IMR-90 (cell line): ENCODE measurements at regions not wholly inside any gene's neighbourhood (a gene's known extent, or its start where the extent isn't known, plus 50 kb on each side); places are given as distances from the start of the nearest gene placed in this dataset.

Experiments
- ATAC-seq: fragments of 200-7000 bp; cut with Tn5 transposase; 2 replicates; pipeline ENCODE4 v1.9.1; 2020; ENCODE audit warnings: low read depth, mild to moderate bottlenecking, moderate library complexity
- BruUV-seq: library from RNA; stranded (reverse); fragments of 400-500 nt; replicated peaks from 2 replicates; lab custom pipeline; 2021; lab: Mats Ljungman, UMichigan
- CTCF ChIA-PET: fragments of 300-600 bp; formaldehyde crosslinking; extraction: SDS; loops from one replicate; lab custom pipeline; 2021; ENCODE audit warnings: antibody characterized with exemption; lab: Yijun Ruan, JAX
- POLR2A ChIA-PET: fragments of 300-600 bp; sonication (Branson Sonifier 250); formaldehyde crosslinking; loops from one replicate; lab custom pipeline; 2022; ENCODE audit warnings: antibody characterized with exemption; ENCODE audit not compliant: unreplicated experiment; lab: Charles Lee
- DNase-seq: peaks from one replicate; pipeline ENCODE4 v3.0.0; 2013
- H2AFZ ChIP-seq: replicated peaks from 2 replicates; pipeline ENCODE3; 2013; ENCODE audit warnings: low read length, mild to moderate bottlenecking; ENCODE audit not compliant: poor library complexity
- H2AK5ac ChIP-seq: 2 replicates; pipeline ENCODE4 v1.6.1; 2013; ENCODE audit warnings: low read depth, low read length, inconsistent platforms
- H2AK9ac ChIP-seq: replicated peaks from 2 replicates; pipeline ENCODE3; 2013; ENCODE audit warnings: mild to moderate bottlenecking, low read depth, low read length, moderate library complexity; ENCODE audit not compliant: poor library complexity
- H2BK120ac ChIP-seq: 2 replicates; pipeline ENCODE4 v1.6.1; 2013; ENCODE audit warnings: low read depth, low read length, inconsistent platforms
- H2BK15ac ChIP-seq: 3 replicates; pipeline ENCODE4 v1.6.1; 2013; ENCODE audit warnings: low read depth, low read length, inconsistent platforms
- H2BK20ac ChIP-seq: 2 replicates; pipeline ENCODE4 v1.6.1; 2013; ENCODE audit warnings: low read depth, mild to moderate bottlenecking, inconsistent platforms, low read length, moderate library complexity
- H2BK5ac ChIP-seq: 2 replicates; pipeline ENCODE4 v1.6.1; 2013; ENCODE audit warnings: mild to moderate bottlenecking, low read depth, low read length, inconsistent platforms; ENCODE audit not compliant: poor library complexity, severe bottlenecking
- H3K14ac ChIP-seq: replicated peaks from 2 replicates; pipeline ENCODE4 v1.6.1; 2013; ENCODE audit warnings: low read depth, low read length, inconsistent platforms
- H3K18ac ChIP-seq: 2 replicates; pipeline ENCODE4 v1.6.1; 2013; ENCODE audit warnings: low read depth, low read length, control low read depth
- H3K23ac ChIP-seq: 2 replicates; pipeline ENCODE4 v1.6.1; 2013; ENCODE audit warnings: low read depth, low read length, inconsistent platforms
- H3K27ac ChIP-seq: 2 replicates; pipeline ENCODE4 v1.5.1; 2013; ENCODE audit warnings: mild to moderate bottlenecking, control low read depth, low read length; ENCODE audit not compliant: insufficient read depth
- H3K27me3 ChIP-seq: 2 replicates; pipeline ENCODE4 v1.6.1; 2013; ENCODE audit warnings: low read length; ENCODE audit not compliant: control insufficient read depth, insufficient read depth
- H3K36me3 ChIP-seq: 2 replicates; pipeline ENCODE4 v1.6.1; 2013; ENCODE audit warnings: low read length, mixed read lengths; ENCODE audit not compliant: control insufficient read depth, insufficient read depth
- H3K4ac ChIP-seq: 2 replicates; pipeline ENCODE4 v1.6.1; 2013; ENCODE audit warnings: low read depth, low read length, inconsistent platforms
- H3K4me1 ChIP-seq: 2 replicates; pipeline ENCODE4 v1.6.1; 2013; ENCODE audit warnings: low read length, mixed read lengths; ENCODE audit not compliant: control insufficient read depth, insufficient read depth
- H3K4me2 ChIP-seq: 2 replicates; pipeline ENCODE4 v1.6.1; 2013; ENCODE audit warnings: low read depth, mild to moderate bottlenecking, control low read depth, low read length, moderate library complexity
- H3K4me3 ChIP-seq: 2 replicates; pipeline ENCODE4 v1.5.1; 2013; ENCODE audit warnings: low read depth, mild to moderate bottlenecking, control low read depth, low read length, moderate library complexity; ENCODE audit not compliant: insufficient read depth
- H3K56ac ChIP-seq: 2 replicates; pipeline ENCODE4 v1.6.1; 2013; ENCODE audit warnings: low read length, inconsistent platforms; ENCODE audit not compliant: insufficient read depth; ENCODE audit errors: extremely low read depth
- H3K79me1 ChIP-seq, 2 experiments: 2 replicates each; pipeline ENCODE4 v1.6.1; 2013; ENCODE audit warnings: low read length in 2 of 2, inconsistent platforms in 1 of 2, low read depth in 1 of 2
- H3K9ac ChIP-seq: 2 replicates; pipeline ENCODE4 v1.6.1; 2013; ENCODE audit warnings: low read depth, low read length, control low read depth
- H3K9me1 ChIP-seq: 2 replicates; pipeline ENCODE4 v1.6.1; 2013; ENCODE audit warnings: low read length, inconsistent platforms; ENCODE audit not compliant: insufficient read depth
- H3K9me3 ChIP-seq: 2 replicates; pipeline ENCODE4 v1.6.1; 2013; ENCODE audit warnings: low read length; ENCODE audit not compliant: control insufficient read depth, insufficient read depth
- H4K20me1 ChIP-seq: 2 replicates; pipeline ENCODE4 v1.6.1; 2013; ENCODE audit warnings: low read length, inconsistent platforms; ENCODE audit not compliant: insufficient read depth
- H4K5ac ChIP-seq: 2 replicates; pipeline ENCODE4 v1.6.1; 2013; ENCODE audit warnings: mild to moderate bottlenecking, low read depth, low read length, control low read depth
- H4K8ac ChIP-seq, 2 experiments: 2 replicates each; pipeline ENCODE4 v1.6.1; 2013; ENCODE audit warnings: low read depth in 2 of 2, low read length in 2 of 2, control low read depth in 1 of 2, inconsistent platforms in 1 of 2
- H4K91ac ChIP-seq: 2 replicates; pipeline ENCODE4 v1.6.1; 2013; ENCODE audit warnings: low read depth, low read length, inconsistent platforms; ENCODE audit not compliant: insufficient read depth
- BHLHE40 ChIP-seq: fragments of 150-350 bp; IDR thresholded peaks from 2 replicates; pipeline ENCODE4 v1.6.1; 2016; ENCODE audit warnings: mild to moderate bottlenecking, low read depth, low read length
- CEBPB ChIP-seq: IDR thresholded peaks from 2 replicates; pipeline ENCODE4 v1.6.1; 2012; ENCODE audit warnings: low read depth, low read length, improper control_type of control experiment
- CHD1 ChIP-seq: IDR thresholded peaks from 2 replicates; pipeline ENCODE4 v1.6.1; 2012; ENCODE audit warnings: low read depth, low read length, improper control_type of control experiment
- ELK1 ChIP-seq: fragments of 150-350 bp; IDR thresholded peaks from 2 replicates; pipeline ENCODE4 v1.6.1; 2016; ENCODE audit warnings: low read depth, mild to moderate bottlenecking, low read length, moderate library complexity, borderline replicate concordance
- FOS ChIP-seq: fragments of 150-350 bp; IDR thresholded peaks from 2 replicates; pipeline ENCODE4 v1.6.1; 2016; ENCODE audit warnings: low read depth, low read length
- MAFK ChIP-seq: IDR thresholded peaks from 2 replicates; pipeline ENCODE4 v1.6.1; 2012; ENCODE audit warnings: low read depth, low read length, improper control_type of control experiment
- MAZ ChIP-seq: IDR thresholded peaks from 2 replicates; pipeline ENCODE4 v1.6.1; 2012; ENCODE audit warnings: low read depth, mild to moderate bottlenecking, low read length, improper control_type of control experiment, moderate library complexity, borderline replicate concordance
- MXI1 ChIP-seq: IDR thresholded peaks from 2 replicates; pipeline ENCODE4 v1.6.1; 2012; ENCODE audit warnings: low read depth, mild to moderate bottlenecking, low read length, moderate library complexity, borderline replicate concordance
- NFE2L2 ChIP-seq: fragments of 150-350 bp; IDR thresholded peaks from 2 replicates; pipeline ENCODE4 v1.6.1; 2016; ENCODE audit warnings: low read depth, mild to moderate bottlenecking, low read length
- POLR2A ChIP-seq: IDR thresholded peaks from 2 replicates; pipeline ENCODE4 v1.6.1; 2012; ENCODE audit warnings: mild to moderate bottlenecking, low read depth, low read length
- RAD21 ChIP-seq: IDR thresholded peaks from 2 replicates; pipeline ENCODE4 v1.6.1; 2012; ENCODE audit warnings: low read length, improper control_type of control experiment
- RCOR1 ChIP-seq: IDR thresholded peaks from 2 replicates; pipeline ENCODE4 v1.6.1; 2012; ENCODE audit warnings: mild to moderate bottlenecking, low read length, improper control_type of control experiment; ENCODE audit not compliant: insufficient replicate concordance
- RFX5 ChIP-seq: IDR thresholded peaks from 2 replicates; pipeline ENCODE4 v1.8.0; 2012; ENCODE audit warnings: low read depth, mild to moderate bottlenecking, low read length, moderate library complexity
- SMC3 ChIP-seq: fragments of 150-350 bp; IDR thresholded peaks from 2 replicates; pipeline ENCODE4 v1.6.1; 2016; ENCODE audit warnings: low read depth, mild to moderate bottlenecking, antibody characterized with exemption, low read length, moderate library complexity
- WGBS, 2 experiments: methylation state at CpG; one replicate each; pipeline versions ENCODE4 v1.1.5 to v1.1.7; 2013; ENCODE audit warnings: missing lambda C conversion rate in 2 of 2; ENCODE audit not compliant: insufficient read length in 1 of 2; ENCODE audit errors: extremely low coverage in 2 of 2; 5-methylcytosine and 5-hydroxymethylcytosine counted together
- dilution Hi-C: fragments of 300-500 bp; cut with HindIII; formaldehyde crosslinking; loops from one replicate; pipeline ENCODE4 v1.14.3; 2018; ENCODE audit warnings: low sequenced_read_pairs; ENCODE audit not compliant: unreplicated experiment
- in situ Hi-C: fragments of 300-500 bp; cut with MboI; formaldehyde crosslinking; loops from 3 replicates; pipeline ENCODE4 v1.14.3; 2019; ENCODE audit warnings: low sequenced_read_pairs, inconsistent platforms, mixed read lengths
- intact Hi-C: fragments of 100-400 bp; cut with micrococcal nuclease; formaldehyde crosslinking; loops from 2 replicates; pipeline ENCODE4 v1.10.0; 2022
- TF ChIP-seq, protein P1 (sequence below): fragments of 150-350 bp; IDR thresholded peaks from 2 replicates; pipeline ENCODE4 v1.6.1; 2017; ENCODE audit warnings: mild to moderate bottlenecking, antibody characterized with exemption, low read length, low read depth
- TF ChIP-seq, protein P2 (sequence below): conservative IDR thresholded peaks from 2 replicates; pipeline ENCODE4 v1.5.1; 2012; ENCODE audit warnings: mild to moderate bottlenecking, low read depth, low read length, improper control_type of control experiment

- H2AK9ac ChIP-seq = no peak overlapping the region
- dilution Hi-C loops = no loop called here
- H4K20me1 ChIP-seq = no peaks in the 10 kb centered on the region
Measured at GRCh38 chr4:34878961-34879360, 1365.4 kb downstream of the ARAP2 start.

More at GRCh38 chr4:34878961-34879360, 1365.4 kb downstream of the ARAP2 start:
- intact Hi-C loops = no loop called here
- Histone ChIP-seq H3K9ac (no peak overlapping the region), H3K4me2 (no peak overlapping the region), H3K4ac (no peak overlapping the region), H3K9me1 (no peaks in the 10 kb centered on the region), H2AFZ (no peak overlapping the region), H3K4me3 (no peak overlapping the region), H3K79me1 (no peaks in the 10 kb centered on the region), H3K14ac (no peak overlapping the region), H4K8ac (no peak overlapping the region), H2BK20ac (no peak overlapping the region), H3K27me3 (no peaks in the 10 kb centered on the region), H4K5ac (no peak overlapping the region), H3K27ac (no peak overlapping the region), H3K18ac (no peak overlapping the region), H2BK5ac (no peak overlapping the region), H4K91ac (no peak overlapping the region), H3K9me3 (no peaks in the 10 kb centered on the region), H3K56ac (no peak overlapping the region), H3K36me3 (no peaks in the 10 kb centered on the region), H2BK120ac (no peak overlapping the region), H3K23ac (no peak overlapping the region), H2AK5ac (no peak overlapping the region), H3K4me1 (no peaks in the 10 kb centered on the region), H2BK15ac (no peak overlapping the region)
- WGBS, 2 experiments = no CpG with 5 or more reads among the region's 2 CpGs
- BruUV-seq = no TSS peak
- DNase-seq (no peak), ATAC-seq (no peak)
- CTCF ChIA-PET = no interaction called here
- in situ Hi-C loops = no loop called here
- POLR2A ChIA-PET = no interaction called here
- TF ChIP-seq SMC3 (no peak), FOS (no peak), CHD1 (no peak), RFX5 (no peak), NFE2L2 (no peak), CEBPB (no peak), BHLHE40 (no peak), MAZ (no peak), MAFK (no peak), MXI1 (no peak), POLR2A (no peak), ELK1 (no peak), RCOR1 (no peak), RAD21 (no peak)
- TF ChIP-seq, protein P1, sequence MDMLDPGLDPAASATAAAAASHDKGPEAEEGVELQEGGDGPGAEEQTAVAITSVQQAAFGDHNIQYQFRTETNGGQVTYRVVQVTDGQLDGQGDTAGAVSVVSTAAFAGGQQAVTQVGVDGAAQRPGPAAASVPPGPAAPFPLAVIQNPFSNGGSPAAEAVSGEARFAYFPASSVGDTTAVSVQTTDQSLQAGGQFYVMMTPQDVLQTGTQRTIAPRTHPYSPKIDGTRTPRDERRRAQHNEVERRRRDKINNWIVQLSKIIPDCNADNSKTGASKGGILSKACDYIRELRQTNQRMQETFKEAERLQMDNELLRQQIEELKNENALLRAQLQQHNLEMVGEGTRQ = no peak
- TF ChIP-seq, protein P2, sequence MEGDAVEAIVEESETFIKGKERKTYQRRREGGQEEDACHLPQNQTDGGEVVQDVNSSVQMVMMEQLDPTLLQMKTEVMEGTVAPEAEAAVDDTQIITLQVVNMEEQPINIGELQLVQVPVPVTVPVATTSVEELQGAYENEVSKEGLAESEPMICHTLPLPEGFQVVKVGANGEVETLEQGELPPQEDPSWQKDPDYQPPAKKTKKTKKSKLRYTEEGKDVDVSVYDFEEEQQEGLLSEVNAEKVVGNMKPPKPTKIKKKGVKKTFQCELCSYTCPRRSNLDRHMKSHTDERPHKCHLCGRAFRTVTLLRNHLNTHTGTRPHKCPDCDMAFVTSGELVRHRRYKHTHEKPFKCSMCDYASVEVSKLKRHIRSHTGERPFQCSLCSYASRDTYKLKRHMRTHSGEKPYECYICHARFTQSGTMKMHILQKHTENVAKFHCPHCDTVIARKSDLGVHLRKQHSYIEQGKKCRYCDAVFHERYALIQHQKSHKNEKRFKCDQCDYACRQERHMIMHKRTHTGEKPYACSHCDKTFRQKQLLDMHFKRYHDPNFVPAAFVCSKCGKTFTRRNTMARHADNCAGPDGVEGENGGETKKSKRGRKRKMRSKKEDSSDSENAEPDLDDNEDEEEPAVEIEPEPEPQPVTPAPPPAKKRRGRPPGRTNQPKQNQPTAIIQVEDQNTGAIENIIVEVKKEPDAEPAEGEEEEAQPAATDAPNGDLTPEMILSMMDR = no peak
